Vagina (tissue), 2 donors: ENCODE measurements at regions not wholly inside any gene's neighbourhood (a gene's known extent, or its start where the extent isn't known, plus 50 kb on each side); places are given as distances from the start of the nearest gene placed in this dataset.

Source experiments
- POLR2A ChIP-seq, 2 donors: fragments of 450-650 bp; IDR thresholded peaks; one replicate each; pipeline ENCODE4 v1.6.1; 2017; ENCODE audit warnings: antibody characterized with exemption in 2 of 2, mild to moderate bottlenecking in 2 of 2, moderate library complexity in 2 of 2
- TF ChIP-seq, protein P1 (sequence below), 3 experiments: fragments of 450-650 bp in 2 of 3; fragments of 200-600 bp in 1 of 3; sonication (generic) in 1 of 3; IDR thresholded peaks; one replicate each; pipeline ENCODE4 v1.5.1; 2017 to 2019; ENCODE audit warnings: antibody characterized with exemption in 3 of 3, mild to moderate bottlenecking in 2 of 3, moderate library complexity in 2 of 3

DNA sequence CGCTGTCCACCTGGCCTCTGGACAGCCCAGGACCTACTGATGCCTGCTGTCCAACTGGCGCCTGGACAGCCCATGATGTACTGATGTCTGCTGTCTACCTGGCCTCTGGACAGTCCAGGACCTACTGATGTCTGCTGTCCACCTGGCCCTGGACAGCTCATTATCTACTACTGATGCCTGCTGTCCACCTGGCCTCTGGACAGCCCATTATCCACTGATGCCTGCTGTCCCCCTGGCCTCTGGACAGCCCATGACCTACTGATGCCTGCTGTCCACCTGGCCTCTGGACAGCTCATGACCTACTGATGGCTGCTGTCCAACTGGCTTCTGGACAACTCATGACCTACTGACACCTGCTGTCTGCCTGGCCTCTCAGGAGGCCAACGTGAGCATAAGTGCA lies 208.1 kb downstream of the TEX29 start:
- TF ChIP-seq, protein P1, sequence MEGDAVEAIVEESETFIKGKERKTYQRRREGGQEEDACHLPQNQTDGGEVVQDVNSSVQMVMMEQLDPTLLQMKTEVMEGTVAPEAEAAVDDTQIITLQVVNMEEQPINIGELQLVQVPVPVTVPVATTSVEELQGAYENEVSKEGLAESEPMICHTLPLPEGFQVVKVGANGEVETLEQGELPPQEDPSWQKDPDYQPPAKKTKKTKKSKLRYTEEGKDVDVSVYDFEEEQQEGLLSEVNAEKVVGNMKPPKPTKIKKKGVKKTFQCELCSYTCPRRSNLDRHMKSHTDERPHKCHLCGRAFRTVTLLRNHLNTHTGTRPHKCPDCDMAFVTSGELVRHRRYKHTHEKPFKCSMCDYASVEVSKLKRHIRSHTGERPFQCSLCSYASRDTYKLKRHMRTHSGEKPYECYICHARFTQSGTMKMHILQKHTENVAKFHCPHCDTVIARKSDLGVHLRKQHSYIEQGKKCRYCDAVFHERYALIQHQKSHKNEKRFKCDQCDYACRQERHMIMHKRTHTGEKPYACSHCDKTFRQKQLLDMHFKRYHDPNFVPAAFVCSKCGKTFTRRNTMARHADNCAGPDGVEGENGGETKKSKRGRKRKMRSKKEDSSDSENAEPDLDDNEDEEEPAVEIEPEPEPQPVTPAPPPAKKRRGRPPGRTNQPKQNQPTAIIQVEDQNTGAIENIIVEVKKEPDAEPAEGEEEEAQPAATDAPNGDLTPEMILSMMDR (IDR thresholded peaks at IDR 0.05): no peak
- TF ChIP-seq POLR2A (IDR thresholded peaks at IDR 0.05): no peak
